Spleen (tissue), 7 donors: ENCODE measurements at regions not wholly inside any gene's neighbourhood (a gene's known extent, or its start where the extent isn't known, plus 50 kb on each side); places are given as distances from the start of the nearest gene placed in this dataset.

Experiments used
- CTCF ChIP-seq, 11 experiments: fragments of 200-600 bp in 7 of 11; fragments of 450-650 bp in 4 of 11; sonication (generic) in 4 of 11; IDR thresholded peaks in 8 of 11; conservative IDR thresholded peaks in 3 of 11; 1 replicate in 7 of 11; 2 replicates in 4 of 11; pipeline versions ENCODE4 v1.4.0 to v1.8.0; 2016 to 2021; ENCODE audit warnings: antibody characterized with exemption in 11 of 11, inconsistent platforms in 4 of 11, mild to moderate bottlenecking in 1 of 11
- POLR2A ChIP-seq, 3 donors: fragments of 450-650 bp; IDR thresholded peaks; one replicate each; pipeline ENCODE4 v1.5.1; 2017; ENCODE audit warnings: antibody characterized with exemption in 3 of 3, mild to moderate bottlenecking in 1 of 3
- donor health status: DM: no; HTN: no; CAD: no; lungs with moderate emphysema.
- donor health status: DM: no; HTN: no; CAD: no.
- donor health status: DM: no; HTN: no; CAD: no.

GRCh38 chr2:47638430-47638829 lies 67.6 kb upstream of the KCNK12 start:
- TF ChIP-seq CTCF (IDR thresholded peaks at IDR 0.05 in 8 of 11, conservative IDR thresholded peaks at IDR 0.05 in 3 of 11), result no peak
- TF ChIP-seq POLR2A (IDR thresholded peaks at IDR 0.05), result no peak
